ENCODE measurements at regions not wholly inside any gene's neighbourhood (a gene's known extent, or its start where the extent isn't known, plus 50 kb on each side); places are given as distances from the start of the nearest gene placed in this dataset.

GRCh38 chr13:33518452-33518851 lies 232.9 kb upstream of the STARD13 start:
- TF ChIP-seq TCF7L2 (IDR thresholded peaks at IDR 0.05; ENCODE audit: low read depth, low read length) (no peak), CTCF (IDR thresholded peaks at IDR 0.05) (no peak), REST (IDR thresholded peaks at IDR 0.05; ENCODE audit: insufficient read depth in 1 of 2, low read depth in 2 of 2, low read length in 1 of 2) (no peak)

Measured in Panc1 (cell line).